Left hindlimb (tissue), 1 donor: ENCODE measurements at regions not wholly inside any gene's neighbourhood (a gene's known extent, or its start where the extent isn't known, plus 50 kb on each side); places are given as distances from the start of the nearest gene placed in this dataset.

ENCODE experiments used
- DNase-seq: peaks from one replicate; pipeline ENCODE4 v3.0.0-alpha.2; 2018

DNA sequence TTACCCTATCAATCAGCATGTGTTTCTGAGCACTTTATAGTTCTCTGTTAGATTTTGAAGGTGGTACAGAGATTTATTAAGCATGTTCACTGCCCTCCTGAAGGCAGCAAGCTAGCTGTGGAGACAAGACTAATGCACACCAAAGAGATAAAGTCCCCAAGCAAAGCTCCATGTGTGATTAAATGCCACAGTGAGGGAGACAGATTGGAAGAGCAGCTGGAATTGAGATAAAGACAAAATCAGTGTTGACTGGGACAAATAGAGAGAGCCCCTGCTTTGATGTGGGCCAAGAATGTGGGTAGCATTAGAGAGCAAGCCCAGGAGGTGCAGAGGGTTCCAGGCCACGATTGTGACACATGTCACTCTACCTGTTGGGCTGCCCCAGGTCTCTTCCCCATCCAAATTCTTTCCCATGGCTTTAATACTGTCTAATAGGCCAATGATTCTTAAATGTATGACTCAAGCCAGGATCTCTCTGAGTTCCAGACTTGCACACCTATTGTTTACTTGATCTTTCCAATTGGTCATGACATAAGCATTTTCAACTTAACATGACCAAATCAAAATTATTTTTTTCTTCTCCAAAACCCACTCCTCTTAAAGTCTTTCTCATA, 60.1 kb upstream of the ZC3H12C start:
- DNase-seq, result no peak

DNA sequence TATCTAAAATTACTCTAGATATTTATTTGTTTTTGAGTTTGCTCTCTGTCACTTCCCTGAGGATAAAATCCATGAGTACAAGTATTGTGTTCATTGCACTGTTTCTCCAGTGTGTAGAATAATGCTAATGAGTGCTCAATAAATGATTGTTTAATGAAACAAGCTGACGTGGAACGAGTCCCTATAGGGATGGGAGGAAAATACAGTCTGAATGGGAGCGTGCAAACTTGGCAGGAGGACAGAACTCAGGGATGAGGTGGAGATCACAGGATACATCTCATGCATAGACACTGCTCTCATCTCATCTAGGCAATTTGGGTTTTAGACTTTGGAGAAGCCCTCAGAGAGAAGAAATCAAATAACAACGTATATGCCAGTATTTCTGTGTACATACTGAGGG, 58.4 kb upstream of the ZC3H12C start:
- DNase-seq, result no peak

DNA sequence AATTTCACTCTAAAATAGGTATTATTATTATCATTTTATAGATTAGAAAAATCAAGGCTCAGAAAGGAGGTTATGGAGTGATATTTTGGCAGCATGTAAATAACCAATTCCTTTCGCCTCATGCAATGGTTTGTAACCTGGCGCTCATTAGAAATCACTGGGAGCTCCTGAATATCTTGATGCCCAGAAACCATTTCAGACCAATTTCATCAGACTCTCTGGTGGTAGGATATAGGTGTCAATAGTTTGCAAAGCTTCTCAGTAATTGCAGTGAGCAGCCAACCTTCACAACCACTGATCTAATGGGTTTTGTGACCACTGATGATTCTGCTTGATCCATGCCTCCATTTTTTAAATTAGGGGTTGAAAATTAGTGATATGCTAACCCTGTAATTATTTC, 57.8 kb upstream of the ZC3H12C start:
- no peak for DNase-seq

DNA sequence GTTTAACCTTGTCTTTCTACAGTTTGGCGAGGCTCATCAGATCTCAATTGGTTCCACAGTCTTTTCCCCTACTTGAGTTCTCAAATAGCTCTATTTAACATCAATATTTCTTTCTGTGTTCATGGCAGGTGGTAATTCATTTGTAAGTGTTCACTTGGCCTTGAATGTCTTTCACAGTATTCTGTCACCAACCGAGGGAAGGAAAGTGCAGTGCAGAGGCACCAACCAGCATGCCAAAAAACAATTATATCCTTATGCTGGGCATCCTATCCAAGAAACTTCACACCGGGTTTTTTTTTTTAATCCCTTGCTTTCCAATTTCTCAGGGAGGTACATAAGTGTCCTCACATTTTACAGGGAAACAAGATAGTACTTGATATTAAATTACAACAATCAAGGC, 55.0 kb upstream of the ZC3H12C start:
- DNase-seq, result no peak
